ENCODE measurements at regions not wholly inside any gene's neighbourhood (a gene's known extent, or its start where the extent isn't known, plus 50 kb on each side); places are given as distances from the start of the nearest gene placed in this dataset.

DNA sequence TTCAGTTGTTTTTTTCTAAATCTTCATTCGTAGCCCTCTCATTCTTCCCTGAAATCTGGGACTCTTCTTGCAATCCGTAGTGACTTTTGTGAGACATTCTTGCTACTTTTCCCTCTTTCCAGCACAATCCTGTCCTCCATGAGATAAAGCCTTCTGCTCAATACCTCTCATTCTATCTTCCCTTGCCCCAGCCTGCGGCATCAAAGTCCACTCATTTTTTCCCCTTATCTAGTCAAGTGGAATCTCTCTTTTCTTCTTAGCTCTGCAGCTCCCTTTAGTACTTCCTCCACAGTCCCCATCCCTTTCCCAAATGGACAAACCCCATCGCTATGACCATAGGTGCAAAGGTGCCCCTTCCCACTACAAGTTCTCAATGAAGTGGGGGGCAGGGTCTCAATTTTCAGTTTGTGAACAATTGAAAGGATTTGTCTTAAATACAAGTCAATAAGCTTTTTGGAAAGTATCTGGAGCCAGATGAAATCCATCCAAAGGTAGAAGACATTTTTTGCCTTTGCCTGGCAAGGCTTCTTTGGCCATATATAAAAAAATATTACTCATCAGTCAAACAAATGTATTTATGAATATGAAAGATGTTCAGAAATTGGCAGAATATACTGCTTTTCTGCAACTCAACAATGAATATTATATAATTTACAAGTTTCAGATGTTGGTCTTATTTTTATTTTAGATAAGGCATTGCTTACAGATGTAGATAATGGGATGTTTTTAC, 179.4 kb downstream of the SNAPC1 start:
- no peak for DNase-seq (ENCODE audit: low read depth in 2 of 2)

DNA sequence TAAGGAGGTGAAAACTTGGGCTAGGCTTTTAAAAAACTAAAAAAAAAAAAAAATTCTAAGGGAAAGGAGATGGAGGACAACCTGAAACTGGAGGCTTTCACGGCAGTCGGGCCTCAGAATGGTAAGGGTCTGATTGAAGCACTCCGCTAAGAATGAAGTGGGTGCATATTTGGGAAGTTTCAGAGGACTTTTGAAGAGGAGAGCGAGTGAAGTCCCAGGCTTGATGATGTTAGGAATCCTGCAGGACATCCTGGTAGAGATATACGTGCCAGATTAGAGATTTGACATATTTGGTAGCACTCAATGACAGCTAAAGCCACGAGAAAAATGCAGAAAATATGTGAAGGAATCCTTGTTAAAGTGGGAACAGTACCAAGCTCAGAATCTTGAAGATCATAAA, 186.2 kb downstream of the SNAPC1 start:
- no peak for DNase-seq (ENCODE audit: low read depth in 2 of 2)

DNA sequence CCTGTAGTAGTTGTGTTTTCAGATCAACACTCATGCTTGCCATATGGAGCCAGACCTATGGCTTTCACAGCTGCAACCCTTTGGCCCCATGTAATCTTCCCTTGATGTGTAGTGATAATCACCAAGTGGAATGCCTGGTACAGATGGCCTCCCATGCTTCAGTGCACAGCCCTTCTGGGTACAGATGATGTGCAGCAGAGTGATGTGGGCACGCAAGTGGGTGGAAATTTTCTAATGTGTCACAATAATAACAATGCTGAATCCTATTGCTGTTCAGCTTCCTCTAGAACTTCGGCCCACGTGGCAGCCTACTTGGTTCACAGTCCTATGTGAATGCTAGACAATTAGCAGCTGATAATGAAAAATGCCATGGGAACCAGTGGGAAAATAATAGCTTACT, 188.1 kb downstream of the SNAPC1 start:
- DNase-seq (ENCODE audit: low read depth in 2 of 2) = no peak

DNA sequence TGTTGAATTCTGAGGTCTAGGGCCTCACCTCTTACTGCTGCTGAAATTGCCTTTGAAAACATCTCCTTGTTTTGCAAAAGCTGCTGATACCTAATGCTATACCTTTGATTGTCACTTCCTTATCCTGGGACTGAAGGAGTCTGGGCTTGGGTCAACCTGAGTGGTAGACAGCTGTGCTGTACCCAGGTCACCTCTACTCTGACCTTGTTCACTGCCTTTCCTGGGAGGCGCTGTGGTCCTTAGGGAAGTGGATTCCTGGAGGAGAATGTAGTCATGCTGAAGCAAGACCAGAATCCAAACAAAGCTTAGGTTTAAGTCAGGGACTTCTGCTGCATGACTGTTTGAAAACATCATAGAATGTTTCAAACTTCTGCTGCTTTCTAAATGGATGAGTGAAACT, 191.4 kb downstream of the SNAPC1 start:
- no peak for DNase-seq (ENCODE audit: low read depth in 2 of 2)

DNA sequence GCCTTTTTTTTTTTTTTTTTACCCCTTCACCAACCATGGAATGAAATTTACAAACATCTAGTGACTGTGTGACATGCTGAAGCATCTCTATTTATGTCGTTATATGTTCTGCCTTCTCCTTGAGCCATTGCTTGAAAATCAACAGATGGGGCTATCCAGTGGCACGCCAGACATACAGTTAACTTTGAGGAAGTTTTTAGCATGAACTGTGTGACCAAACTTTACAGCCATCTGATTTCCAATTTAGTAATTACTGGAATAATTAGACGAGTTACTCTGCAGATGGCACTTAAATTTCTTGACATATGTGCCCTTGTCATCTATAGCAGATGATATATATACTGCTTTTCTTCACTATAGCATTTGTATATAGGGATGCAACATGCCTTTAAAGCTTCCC, 192.1 kb downstream of the SNAPC1 start:
- DNase-seq (ENCODE audit: low read depth in 2 of 2) = no peak

DNA sequence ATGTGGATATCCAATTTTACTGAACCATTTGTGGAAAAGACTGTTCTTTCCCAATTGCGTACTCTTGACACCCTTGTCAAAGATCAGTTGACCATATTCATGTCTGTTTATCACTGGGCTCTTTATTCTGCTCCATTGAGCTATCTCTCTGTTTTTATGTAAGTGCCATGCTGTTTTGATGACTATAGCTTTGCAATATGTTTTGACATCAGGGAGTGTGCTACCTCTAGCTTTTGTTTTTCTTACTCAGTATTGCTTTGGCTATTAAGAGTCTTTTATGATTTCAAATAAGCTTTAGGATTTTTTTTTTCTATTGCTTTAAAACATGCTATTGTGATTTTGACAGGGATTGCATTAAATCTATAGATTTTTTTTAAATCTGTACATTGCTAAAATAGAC, 194.3 kb downstream of the SNAPC1 start:
- no peak for DNase-seq (ENCODE audit: low read depth in 2 of 2)

DNA sequence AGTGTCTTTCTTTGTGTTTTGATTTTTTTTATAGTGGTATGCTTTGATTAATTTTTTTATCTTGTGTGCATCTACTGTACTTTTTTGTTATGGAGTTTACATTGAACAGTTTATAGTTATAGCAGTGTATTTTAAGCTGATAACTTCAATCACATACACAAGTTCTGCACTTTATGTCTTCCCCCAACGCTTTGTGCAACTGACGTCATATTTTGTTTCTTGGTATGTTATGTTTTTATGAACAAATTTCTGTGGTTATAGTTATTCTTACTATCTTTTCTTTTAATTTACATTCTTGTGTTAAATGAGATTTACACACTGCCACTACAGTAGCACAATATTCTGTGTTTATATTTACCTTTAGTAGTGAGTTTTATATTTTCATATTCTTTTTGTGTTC, 197.1 kb downstream of the SNAPC1 start:
- DNase-seq (ENCODE audit: low read depth in 2 of 2) = no peak

DNA sequence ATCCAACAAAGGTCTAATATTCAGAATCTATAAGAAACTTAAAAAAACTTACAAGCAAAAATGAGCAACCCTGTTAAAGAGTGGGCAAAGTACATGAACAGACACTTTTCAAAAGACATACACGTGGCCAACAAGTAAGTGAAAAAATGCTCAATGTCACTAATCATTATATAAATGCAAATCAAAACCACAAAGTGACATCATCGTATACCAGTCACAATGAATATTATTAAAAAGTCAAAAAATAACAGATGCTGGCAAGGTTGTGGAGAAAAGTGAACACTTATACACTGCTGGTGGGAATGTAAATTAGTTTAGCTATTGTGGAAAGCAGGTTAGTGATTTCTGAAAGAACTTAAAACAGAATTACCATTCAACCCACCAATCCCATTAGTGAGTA, 199.1 kb downstream of the SNAPC1 start:
- DNase-seq (ENCODE audit: low read depth in 2 of 2) = no peak

DNA sequence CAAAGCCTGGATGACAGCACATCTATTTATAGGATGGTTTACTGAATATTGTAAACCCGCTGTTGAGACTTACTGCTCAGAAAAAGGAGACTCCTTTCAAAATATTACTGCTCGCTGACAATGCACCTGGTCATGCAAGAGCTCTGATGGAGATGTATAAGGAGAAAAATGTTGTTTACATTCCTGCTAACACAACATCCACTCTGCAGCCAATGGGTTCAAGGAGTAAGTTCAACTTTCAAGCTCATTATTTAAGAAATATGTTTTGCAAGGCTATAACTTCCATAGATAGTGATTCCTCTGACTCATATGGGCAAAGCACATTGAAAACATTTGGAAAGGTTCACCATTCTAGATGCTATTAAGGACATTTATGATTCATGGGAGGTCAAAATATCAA, 201.7 kb downstream of the SNAPC1 start:
- no peak for DNase-seq (ENCODE audit: low read depth in 2 of 2)

DNA sequence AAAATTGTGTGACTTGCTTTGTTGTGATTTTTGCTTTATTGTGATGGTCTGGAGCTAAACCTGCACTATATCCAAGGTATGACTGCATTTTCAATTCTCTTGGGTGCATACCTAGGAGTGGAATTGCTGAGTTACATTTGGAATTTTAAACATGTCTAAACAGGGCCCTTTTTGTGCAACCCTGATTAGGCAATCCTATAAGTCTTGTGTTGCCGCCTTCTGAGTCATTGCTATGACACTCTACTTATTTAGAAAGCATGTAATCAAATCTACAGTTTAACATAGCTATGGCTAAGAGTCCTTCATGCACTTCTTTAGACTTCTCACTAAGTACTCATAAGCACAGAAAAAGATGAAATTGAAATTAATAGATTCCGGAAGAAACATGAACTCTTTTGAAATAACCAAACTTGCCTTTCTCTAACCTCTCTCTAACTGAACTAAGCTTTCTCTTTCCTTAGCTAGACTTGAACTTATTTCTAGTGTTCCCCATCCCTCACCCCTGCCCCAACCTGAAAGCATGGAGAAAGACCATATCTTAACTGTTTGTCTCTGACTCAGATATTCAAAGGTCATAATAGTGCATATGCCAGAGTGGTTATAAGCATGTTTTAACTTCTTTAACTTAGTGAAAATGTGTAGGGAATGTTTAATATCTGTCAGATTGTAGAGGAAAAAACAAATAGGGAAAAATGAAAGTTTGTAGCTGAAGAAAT, 203.0 kb downstream of the SNAPC1 start:
- no peak for DNase-seq (ENCODE audit: low read depth in 2 of 2)

DNA sequence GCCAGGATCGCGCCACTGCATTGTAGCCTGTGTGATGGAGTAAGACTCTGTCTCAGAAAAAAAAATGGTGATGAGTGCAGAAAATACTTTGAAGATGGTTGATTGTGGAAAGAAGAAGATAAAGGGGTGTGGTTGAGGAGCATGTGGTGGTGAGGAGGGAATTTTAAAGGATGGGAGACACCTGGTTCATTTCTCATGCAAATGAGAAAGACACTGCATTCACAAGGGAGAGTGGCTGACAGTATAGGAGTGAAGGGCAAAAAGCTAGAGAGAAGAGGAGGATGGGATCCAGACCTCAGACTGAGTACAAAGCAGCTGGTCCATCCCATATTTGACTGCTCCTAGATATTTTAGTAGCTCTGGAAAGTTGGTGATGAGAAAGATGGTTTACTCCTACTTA, 206.0 kb downstream of the SNAPC1 start:
- no peak for DNase-seq (ENCODE audit: low read depth in 2 of 2)

DNA sequence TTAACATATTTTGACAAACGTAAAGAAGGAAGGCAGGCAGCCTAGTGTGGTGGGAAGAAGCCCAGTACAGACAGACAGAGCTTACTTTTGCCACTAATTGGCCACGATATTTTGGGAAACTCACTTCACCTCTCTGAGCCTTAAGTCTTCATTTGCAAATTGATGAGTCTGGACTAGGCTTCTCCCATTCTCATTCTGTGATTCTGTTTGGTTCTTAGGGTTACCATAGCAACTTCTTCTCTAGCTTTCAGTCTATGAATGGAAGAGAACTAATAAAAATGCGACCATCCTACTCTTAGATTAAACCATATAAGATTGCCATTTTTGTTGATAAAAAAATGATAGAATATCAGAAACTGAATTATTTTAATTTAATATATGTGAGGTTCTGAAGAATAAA, 210.5 kb downstream of the SNAPC1 start:
- DNase-seq (ENCODE audit: low read depth in 2 of 2) = no peak

DNA sequence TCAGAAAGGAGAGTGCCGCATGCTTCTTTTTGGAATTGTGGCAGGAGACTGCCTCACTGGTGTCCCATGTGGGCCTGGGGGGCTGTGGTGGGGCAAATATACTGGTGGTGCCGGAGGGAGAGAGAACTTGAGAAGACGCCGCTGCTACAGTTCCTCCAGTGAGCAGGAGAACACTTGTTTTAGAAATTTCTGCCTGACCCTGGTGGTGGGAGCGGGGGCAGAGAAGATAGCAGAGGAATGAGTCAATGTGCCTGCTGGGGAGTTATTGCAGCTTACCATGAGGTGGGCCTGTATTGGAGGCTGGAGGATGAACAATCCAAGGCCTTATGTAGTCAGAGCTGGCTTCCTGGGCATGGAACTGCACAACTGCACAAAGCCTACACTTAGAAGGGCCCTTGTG, 211.8 kb downstream of the SNAPC1 start:
- DNase-seq (ENCODE audit: low read depth in 2 of 2) = no peak

DNA sequence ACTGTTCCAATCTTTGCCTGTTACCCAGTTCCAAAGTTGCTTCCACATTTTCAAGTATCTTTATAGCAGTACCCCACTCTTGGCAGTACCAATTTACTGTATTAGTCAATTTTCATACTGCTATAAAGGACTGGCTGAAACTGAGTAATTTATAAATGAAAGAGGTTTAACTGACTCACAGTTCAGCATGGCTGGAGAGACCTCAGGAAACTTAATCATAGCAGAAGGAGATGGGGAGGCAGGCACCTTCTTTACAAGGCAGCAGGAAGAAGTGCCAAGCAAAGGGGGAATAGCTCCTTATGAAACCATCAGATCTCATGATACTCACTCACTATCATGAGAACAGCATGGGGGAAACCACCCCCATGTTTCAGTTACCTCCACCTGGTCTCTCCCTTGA, 215.0 kb downstream of the SNAPC1 start:
- DNase-seq (ENCODE audit: low read depth in 2 of 2) = no peak

DNA sequence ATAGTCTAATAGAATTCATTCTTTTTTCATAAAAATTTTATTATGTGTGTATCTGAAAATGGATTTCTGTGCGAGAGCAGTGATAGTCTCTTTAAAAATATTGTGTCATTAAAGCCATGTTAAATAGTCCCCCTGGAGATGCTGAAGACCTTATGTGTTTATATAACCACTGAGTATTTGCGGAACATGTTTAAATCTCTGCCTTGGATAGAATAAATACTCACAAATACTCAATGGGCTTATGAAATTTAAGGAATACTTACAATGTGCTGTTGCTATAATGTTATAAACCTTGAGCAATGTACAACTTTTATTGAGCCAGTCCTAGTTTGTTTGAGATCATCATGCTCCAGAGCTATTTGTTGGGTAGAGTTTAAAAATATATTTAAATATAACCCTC, 226.0 kb downstream of the SNAPC1 start:
- no peak for DNase-seq (ENCODE audit: low read depth in 2 of 2)

DNA sequence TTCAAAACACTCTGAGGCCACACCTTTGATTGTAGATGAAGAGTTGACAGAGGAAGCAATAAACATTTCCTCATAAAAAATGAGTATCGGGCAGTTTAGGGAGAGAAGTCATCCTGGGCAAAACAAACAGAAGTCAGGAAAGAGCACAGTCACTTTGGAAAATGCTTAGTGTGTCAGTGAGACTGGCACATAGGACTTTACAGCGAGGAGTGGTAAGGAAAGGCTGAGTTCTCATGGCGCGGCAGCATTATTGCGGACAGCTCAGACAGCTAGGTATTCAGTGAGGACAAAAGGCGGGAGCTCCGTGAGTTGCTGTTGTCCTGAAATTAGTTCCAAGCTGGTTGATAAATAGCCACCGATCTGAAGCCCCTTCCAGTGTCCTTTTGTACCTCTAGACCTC, 229.9 kb downstream of the SNAPC1 start:
- no peak for DNase-seq (ENCODE audit: low read depth in 2 of 2)

DNA sequence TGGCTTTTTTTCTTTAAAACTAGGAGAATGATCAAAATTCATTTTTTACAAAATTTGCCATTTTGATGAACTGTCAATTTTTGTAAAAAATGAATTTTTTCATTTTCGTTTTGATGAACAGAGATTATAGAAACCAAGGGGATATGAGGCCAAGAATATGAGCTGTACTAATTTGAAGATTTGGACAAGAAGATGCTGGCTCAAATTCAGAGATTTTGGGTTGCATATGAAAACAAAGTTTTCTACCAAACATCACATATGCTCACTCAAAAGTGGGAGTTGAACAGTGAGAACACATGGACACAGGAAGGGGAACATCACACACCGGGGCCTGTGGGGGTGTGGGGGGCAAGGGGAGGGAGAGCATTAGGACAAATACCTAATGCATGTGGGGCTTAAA, 230.7 kb downstream of the SNAPC1 start:
- DNase-seq (ENCODE audit: low read depth in 2 of 2) = no peak

DNA sequence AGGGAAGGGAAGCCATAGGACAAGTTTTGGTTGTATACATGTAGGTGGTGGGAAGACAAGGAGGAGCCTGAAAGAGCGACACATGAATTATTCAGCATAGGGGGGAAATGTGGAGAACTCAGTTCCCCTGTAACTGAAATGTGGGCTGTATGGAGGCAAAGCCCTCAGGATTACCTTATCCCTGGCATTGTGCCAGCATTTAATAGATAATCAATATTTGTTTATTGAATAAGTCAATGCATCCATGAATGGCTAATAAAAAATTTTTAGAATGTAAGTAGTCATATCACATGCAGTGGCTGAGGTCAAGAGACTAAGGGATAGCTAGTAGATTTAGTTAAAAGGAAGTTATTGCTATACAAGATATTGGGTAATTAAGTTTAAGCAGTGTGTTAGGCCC, 232.4 kb downstream of the SNAPC1 start:
- DNase-seq (ENCODE audit: low read depth in 2 of 2) = no peak

DNA sequence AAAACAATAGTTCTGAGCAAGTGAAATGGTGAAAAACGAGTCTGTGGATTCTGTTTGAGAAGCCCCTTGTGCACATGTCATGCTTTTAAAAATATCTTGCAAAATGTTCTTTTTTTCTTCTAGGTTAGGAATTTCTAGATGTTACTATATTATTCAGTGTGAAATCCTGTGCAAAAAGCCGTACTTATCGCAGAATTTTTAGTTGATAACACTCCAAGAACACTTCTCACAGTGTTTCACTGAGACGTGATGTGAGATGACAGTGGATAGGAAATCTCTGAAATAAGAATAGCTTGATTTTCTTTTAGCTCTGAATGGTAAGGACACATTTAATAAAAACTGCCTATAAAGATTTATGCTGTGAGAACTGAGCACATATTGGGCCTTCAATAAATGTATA, 234.5 kb downstream of the SNAPC1 start:
- DNase-seq (ENCODE audit: low read depth in 2 of 2) = no peak

DNA sequence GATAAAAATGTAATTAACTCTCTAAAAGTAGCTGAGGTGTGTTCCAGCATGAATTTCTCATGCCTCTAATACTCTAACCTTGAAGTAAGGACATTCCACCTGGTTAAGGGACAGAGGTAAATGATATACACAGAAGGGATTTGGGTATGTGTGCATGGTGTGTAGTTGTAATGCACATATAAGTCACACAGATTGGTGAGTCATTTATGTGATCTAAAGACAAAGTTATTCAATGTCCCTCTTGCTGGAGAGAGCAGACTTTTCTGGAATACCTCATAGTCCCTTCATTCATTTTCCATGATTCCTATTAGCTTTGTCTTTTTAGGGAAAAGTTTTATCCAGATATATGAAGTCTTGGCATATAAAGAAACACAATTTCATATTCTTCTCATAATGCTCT, 234.9 kb downstream of the SNAPC1 start:
- no peak for DNase-seq (ENCODE audit: low read depth in 2 of 2)

DNA sequence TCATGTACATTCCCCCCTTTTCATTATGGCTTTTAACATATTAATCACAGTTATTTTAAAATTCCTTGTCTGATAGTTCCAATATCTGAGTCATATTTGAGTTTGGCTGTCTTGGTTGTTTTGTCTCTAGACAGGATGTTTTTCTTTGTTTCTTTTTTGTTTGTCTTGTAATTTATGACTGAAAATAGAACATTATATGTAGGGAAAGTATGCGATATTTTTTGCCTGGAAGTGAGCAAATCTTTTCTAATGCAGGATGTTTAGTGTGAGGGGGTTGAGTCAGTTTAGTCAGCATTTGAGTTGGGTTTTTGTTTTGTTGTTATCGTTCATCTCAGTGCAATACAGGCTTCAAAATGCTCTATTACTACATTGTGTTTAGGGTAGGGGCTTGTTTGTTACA, 239.7 kb downstream of the SNAPC1 start:
- no peak for DNase-seq (ENCODE audit: low read depth in 2 of 2)

DNA sequence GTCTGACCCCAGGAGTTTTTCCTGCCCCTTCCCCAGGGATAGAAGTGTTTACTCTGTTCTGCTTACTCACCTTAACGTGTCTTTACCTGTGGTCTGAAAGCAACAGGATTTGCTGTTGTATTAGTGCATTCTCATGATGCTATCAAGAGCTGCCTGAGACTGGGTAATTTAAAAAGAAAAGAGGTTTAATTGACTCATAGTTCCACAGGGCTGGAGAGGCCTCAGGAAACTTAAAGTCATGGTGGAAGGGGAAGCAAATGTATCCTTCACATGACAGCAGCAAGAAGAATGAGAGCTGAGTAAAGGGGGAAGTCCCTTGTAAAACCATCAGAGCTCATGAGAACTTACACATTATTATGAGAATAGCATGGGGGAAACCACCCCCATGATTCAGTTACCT, 240.4 kb downstream of the SNAPC1 start:
- DNase-seq (ENCODE audit: low read depth in 2 of 2) = no peak

DNA sequence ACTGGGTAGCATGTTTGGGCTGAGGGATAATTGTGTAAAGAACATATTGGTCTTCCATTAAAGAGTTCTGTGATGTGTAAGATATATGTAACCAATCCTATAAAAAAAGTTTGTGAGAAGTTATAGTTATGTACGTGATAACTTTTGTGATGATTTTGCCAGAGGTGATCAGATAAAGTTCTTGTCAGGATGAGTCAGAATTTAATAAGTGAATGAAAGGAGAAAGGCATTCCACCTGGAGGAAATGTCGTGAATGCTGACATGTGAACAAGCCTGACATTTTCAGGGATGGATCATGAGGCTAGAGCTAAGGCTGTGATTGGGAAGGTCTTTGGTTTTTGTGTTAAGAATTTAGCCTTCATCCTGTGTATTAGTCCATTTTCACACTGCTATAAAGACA, 241.5 kb downstream of the SNAPC1 start:
- no peak for DNase-seq (ENCODE audit: low read depth in 2 of 2)

Data from stimulated activated CD8-positive, alpha-beta memory T cell treated with anti-CD3 and anti-CD28 coated beads, Interleukin-15, amount 100 ng/mL, for 4 hours (primary cell).